AG10803 (cell line): ENCODE measurements at regions not wholly inside any gene's neighbourhood (a gene's known extent, or its start where the extent isn't known, plus 50 kb on each side); places are given as distances from the start of the nearest gene placed in this dataset.
A peak's percentile ranks its signal among the peaks of the same experiment; 100 is the strongest.

Experiments used
- DNase-seq: peaks from one replicate; pipeline ENCODE4 v3.0.0; 2010; ENCODE audit warnings: low read depth
- H3K4me3 ChIP-seq: 2 replicates; pipeline ENCODE4 v1.5.1; 2011; ENCODE audit warnings: mild to moderate bottlenecking, low read length, control low read depth
- TF ChIP-seq, protein P1 (sequence below): conservative IDR thresholded peaks from 2 replicates; pipeline ENCODE4 v1.5.1; 2011; ENCODE audit warnings: mild to moderate bottlenecking, low read length, control low read depth, inconsistent platforms

DNA sequence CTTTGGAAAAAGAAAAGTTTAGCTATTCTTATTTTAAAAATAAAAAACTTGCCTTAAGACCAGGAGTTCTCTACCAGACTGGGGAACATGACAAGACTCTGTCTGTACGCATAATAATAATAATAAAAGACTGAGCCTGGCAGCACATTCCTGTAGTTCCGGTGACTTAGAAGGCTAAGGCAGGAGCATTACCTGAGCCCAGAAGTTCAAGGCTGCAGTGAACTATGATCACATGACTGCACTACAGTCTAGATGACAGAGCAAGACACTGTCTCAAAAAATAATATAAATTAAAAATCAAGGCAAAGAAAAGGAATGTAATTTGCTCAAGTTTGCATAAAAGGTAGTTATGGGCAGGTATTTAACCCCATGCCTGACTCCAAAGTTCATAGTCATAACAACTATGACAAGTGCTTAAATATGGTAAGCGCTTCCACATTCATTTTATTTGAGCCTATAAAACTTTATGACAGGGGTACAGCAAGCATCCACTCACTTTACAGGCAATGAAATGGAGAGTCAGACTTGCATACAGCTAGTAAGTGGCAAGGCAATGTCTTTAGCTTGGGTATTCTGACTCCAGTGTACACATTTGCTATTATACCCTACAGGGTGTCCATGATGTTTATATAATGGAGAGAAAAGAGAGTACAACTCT is 1567.8 kb upstream of the PIK3C3 start:
- no peak overlapping the region for H3K4me3 ChIP-seq
- TF ChIP-seq, protein P1, sequence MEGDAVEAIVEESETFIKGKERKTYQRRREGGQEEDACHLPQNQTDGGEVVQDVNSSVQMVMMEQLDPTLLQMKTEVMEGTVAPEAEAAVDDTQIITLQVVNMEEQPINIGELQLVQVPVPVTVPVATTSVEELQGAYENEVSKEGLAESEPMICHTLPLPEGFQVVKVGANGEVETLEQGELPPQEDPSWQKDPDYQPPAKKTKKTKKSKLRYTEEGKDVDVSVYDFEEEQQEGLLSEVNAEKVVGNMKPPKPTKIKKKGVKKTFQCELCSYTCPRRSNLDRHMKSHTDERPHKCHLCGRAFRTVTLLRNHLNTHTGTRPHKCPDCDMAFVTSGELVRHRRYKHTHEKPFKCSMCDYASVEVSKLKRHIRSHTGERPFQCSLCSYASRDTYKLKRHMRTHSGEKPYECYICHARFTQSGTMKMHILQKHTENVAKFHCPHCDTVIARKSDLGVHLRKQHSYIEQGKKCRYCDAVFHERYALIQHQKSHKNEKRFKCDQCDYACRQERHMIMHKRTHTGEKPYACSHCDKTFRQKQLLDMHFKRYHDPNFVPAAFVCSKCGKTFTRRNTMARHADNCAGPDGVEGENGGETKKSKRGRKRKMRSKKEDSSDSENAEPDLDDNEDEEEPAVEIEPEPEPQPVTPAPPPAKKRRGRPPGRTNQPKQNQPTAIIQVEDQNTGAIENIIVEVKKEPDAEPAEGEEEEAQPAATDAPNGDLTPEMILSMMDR, result no peak
- no peak for DNase-seq

DNA sequence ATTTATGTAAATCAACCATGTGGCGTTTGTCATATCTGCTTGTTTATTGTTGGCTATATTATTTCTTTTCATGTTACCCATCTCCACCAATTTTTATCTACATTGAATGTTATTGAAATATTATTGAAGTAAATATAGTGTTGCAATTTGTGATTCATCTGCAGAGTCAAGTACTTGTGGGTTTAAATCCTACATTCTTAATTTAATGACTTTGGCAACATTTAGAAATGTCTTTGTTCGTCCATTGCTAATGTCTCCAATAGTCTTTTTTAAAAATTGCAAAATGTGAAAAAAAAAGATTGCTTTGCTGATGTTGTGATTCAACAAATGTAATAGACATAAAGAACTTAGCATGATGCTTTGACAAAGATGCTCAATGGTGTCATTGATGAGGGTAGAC is 1572.8 kb upstream of the PIK3C3 start:
- H3K4me3 ChIP-seq, result no peak overlapping the region
- TF ChIP-seq, protein P1, result no peak
- DNase-seq, result peak; percentile 52

DNA sequence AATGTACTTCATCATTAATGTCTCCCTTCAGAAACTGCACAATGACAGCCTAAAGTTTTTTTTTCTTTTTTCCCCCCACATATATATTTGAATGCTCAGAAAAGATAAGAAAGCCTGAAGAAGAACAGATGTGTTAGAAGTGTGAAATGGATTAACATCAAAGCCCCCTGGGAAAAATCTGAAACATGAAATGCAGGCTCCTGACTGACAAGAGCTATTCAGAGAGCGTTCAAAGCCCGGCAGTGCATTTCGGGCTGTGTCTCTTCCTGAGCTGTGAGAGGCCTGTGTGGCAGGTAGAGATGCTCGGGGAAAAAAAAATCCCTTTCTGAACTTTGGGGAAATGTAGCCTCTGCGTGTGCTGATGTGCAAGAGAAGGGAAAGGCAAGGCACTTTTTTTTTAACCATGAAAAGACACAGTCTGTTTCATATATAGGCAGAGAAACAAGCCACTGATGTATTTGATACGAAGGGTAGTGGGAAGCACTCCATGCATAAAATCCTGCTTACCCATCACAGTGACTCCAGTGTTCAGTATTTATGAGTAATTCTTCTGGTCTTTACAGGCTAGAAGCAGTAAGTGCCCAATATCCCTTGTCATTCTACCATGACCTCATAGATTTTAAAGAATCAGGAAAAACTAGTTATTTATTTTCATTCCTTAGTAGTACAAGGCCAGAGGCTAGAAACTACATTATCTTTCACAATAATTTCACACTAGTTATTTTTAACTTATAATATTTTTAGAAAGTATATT is 1574.2 kb upstream of the PIK3C3 start:
- TF ChIP-seq, protein P1, result no peak
- no peak overlapping the region for H3K4me3 ChIP-seq
- peak; percentile 23 for DNase-seq

DNA sequence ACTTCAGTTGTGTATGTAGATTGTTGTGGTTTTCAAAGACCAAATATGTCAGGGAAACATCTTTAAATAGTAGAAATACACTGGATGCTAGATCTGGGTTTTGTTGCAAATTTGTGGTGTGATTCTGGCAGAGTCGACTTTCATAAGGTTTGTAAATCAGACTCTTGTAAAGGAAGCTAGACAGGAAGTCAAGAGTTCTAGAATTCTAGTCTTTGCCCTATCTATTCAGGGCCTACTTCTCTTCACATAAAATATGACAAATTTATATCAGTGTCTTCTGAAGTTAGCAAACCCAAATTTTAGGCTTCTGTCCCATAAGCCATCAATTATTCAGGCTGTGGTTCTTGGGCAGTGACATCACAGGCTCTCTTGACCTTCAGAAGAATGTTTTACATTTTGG is 1579.2 kb upstream of the PIK3C3 start:
- TF ChIP-seq, protein P1, result no peak
- DNase-seq, result peak; percentile 57
- no peak overlapping the region for H3K4me3 ChIP-seq

DNA sequence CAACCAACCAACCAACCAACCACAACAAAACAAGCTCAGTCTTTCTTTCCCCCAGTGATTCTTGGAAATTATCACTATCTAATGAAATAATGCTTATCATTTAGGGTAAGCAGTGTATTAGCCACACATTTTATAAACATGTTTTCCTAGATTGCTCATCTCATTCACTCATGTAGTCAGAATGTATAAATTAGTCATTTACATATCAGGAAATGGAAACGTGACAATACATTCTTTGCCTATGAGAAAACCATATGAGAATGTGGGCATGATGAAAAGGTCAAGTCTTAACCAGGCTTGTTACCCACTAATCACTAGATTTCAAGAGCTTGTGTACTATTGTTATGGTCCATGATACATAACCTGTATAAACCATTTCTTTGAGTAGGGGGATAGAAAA is 1583.4 kb upstream of the PIK3C3 start:
- DNase-seq, result peak; percentile 57
- TF ChIP-seq, protein P1, result no peak
- H3K4me3 ChIP-seq, result no peak overlapping the region

DNA sequence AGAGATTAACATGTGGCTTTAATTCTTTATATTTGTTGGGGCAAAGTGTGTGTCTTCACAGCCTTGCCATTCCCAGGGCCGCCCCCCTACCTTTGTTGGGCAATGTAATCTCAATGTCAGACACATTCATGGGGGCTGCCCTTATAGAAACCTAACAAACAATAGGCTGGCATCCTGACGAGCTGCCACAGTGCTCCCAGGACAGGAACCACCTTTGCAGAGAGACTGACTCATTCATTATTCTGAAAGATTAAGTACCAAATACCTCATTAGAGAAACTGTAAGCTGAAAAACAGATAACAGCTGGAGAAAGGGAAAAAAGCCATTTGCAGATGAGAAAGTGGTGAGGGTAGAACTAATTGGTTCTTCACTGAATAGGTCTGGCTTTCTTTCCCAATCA is 1587.5 kb upstream of the PIK3C3 start:
- no peak for DNase-seq
- TF ChIP-seq, protein P1, result no peak

DNA sequence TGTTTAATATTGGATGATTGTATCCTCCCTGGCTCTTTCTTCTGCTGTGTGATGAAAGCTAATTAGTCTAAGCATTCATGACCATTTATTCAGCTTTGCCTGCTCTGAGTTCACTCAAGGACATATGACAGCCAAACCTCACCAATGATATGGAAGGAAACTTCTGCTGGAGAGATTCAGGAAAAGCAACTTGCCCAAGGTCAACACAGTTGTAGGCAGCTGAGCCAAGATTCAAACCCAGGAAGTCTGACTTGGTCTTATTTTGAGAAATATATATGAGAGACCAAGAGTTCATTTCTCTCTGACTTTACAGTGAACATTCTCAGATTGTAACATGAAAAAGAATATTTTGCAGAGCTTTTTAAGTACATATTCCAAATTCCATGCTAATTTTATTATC is 1588.5 kb upstream of the PIK3C3 start:
- no peak for DNase-seq
- TF ChIP-seq, protein P1, result no peak
- no peak overlapping the region for H3K4me3 ChIP-seq

More for the DNA sequence above, 1587.5 kb upstream of the PIK3C3 start:
- no peak overlapping the region for H3K4me3 ChIP-seq
